Keratinocyte (primary cell): ENCODE measurements at regions not wholly inside any gene's neighbourhood (a gene's known extent, or its start where the extent isn't known, plus 50 kb on each side); places are given as distances from the start of the nearest gene placed in this dataset.
A peak's percentile ranks its signal among the peaks of the same experiment; 100 is the strongest.

Experiments used
- DNase-seq: peaks from one replicate; pipeline ENCODE4 v3.0.0-alpha.2; 2011; ENCODE audit warnings: low read depth, missing footprints, low spot score
- FAIRE-seq: peaks from 2 replicates; lab custom pipeline; 2011; peaks lifted over from hg19 to GRCh38; lab: Jason Lieb, UNC
- H2AFZ ChIP-seq: 2 replicates; pipeline ENCODE4 v1.6.0; 2012; ENCODE audit warnings: low read length, control low read depth, inconsistent platforms; ENCODE audit not compliant: control insufficient read depth
- H3K27ac ChIP-seq: 2 replicates; pipeline ENCODE4 v1.5.1; 2011; ENCODE audit warnings: low read length; ENCODE audit not compliant: control insufficient read depth, insufficient read depth
- H3K27me3 ChIP-seq: 3 replicates; pipeline ENCODE4 v1.6.0; 2011; ENCODE audit warnings: low read length; ENCODE audit not compliant: control insufficient read depth, insufficient read depth; ENCODE audit errors: extremely low read depth
- H3K36me3 ChIP-seq, 2 experiments: 2 replicates in 1 of 2; 3 replicates in 1 of 2; pipeline ENCODE4 v1.5.1; 2011; ENCODE audit warnings: low read length in 2 of 2, mild to moderate bottlenecking in 1 of 2; ENCODE audit not compliant: control insufficient read depth in 2 of 2, insufficient read depth in 2 of 2; ENCODE audit errors: extremely low read depth in 1 of 2
- H3K4me1 ChIP-seq: 3 replicates; pipeline ENCODE4 v1.5.1; 2011; ENCODE audit warnings: low read length; ENCODE audit not compliant: control insufficient read depth, insufficient read depth; ENCODE audit errors: extremely low read depth
- H3K4me2 ChIP-seq: 3 replicates; pipeline ENCODE4 v1.6.0; 2011; ENCODE audit warnings: low read depth, low read length; ENCODE audit not compliant: control insufficient read depth, insufficient read depth; ENCODE audit errors: extremely low read depth
- H3K4me3 ChIP-seq, 3 experiments: fragments of 200-600 bp in 1 of 3; sonication (generic) in 1 of 3; 2 replicates in 2 of 3; 3 replicates in 1 of 3; pipeline ENCODE4 v1.5.1; 2011 to 2016; ENCODE audit warnings: low read length in 3 of 3, mild to moderate bottlenecking in 3 of 3, control low read depth in 2 of 3, inconsistent platforms in 1 of 3, low read depth in 1 of 3, mixed read lengths in 1 of 3, mixed run types in 1 of 3, moderate library complexity in 1 of 3; ENCODE audit not compliant: control insufficient read depth in 2 of 3, insufficient read depth in 2 of 3; ENCODE audit errors: extremely low read depth in 1 of 3
- H3K79me2 ChIP-seq: 2 replicates; pipeline ENCODE4 v1.6.0; 2012; ENCODE audit warnings: low read length; ENCODE audit not compliant: control insufficient read depth, insufficient read depth
- H3K9ac ChIP-seq: 3 replicates; pipeline ENCODE4 v1.6.0; 2011; ENCODE audit warnings: low read length; ENCODE audit not compliant: control insufficient read depth, insufficient read depth; ENCODE audit errors: extremely low read depth
- H3K9me1 ChIP-seq: 3 replicates; pipeline ENCODE4 v1.6.0; 2011; ENCODE audit warnings: low read length; ENCODE audit not compliant: control insufficient read depth, insufficient read depth; ENCODE audit errors: extremely low read depth
- H3K9me3 ChIP-seq: 2 replicates; pipeline ENCODE4 v1.5.1; 2012; ENCODE audit warnings: low read depth, low read length; ENCODE audit not compliant: control insufficient read depth
- H4K20me1 ChIP-seq: 3 replicates; pipeline ENCODE4 v1.6.0; 2011; ENCODE audit warnings: low read length; ENCODE audit not compliant: control insufficient read depth, insufficient read depth; ENCODE audit errors: extremely low read depth
- EZH2 ChIP-seq: IDR thresholded peaks from one replicate; pipeline ENCODE4 v1.6.1; 2012; ENCODE audit warnings: inconsistent platforms, mild to moderate bottlenecking, low read length, moderate library complexity
- dilution Hi-C: fragments of 300-500 bp; cut with MboI; formaldehyde crosslinking; loops from one replicate; pipeline ENCODE4 v1.7.0; 2020; ENCODE audit warnings: low sequenced_read_pairs; ENCODE audit not compliant: extremely low pct_ligation_motif_present
- TF ChIP-seq, protein P1 (sequence below), 3 experiments: IDR thresholded peaks in 1 of 3; conservative IDR thresholded peaks in 1 of 3; optimal IDR thresholded peaks in 1 of 3; 2 replicates in 2 of 3; 3 replicates in 1 of 3; pipeline versions ENCODE3 to v1.5.1; 2011; ENCODE audit warnings: low read length in 3 of 3, mild to moderate bottlenecking in 3 of 3, moderate library complexity in 2 of 3, control low read depth in 1 of 3, inconsistent platforms in 1 of 3; ENCODE audit not compliant: insufficient read depth in 2 of 3; ENCODE audit errors: extremely low read depth in 1 of 3

GRCh38 chr19:13597640-13598039 lies 91.4 kb upstream of the CACNA1A start:
- H3K36me3 ChIP-seq = no peaks in the 10 kb centered on the region
- no peaks in the 10 kb centered on the region for H3K9me3 ChIP-seq
- no peaks in the 10 kb centered on the region for H3K79me2 ChIP-seq
- no peak overlapping the region for H3K9ac ChIP-seq
- H4K20me1 ChIP-seq = no peaks in the 10 kb centered on the region
- H3K27ac ChIP-seq = no peak overlapping the region
- no peaks in the 10 kb centered on the region for H3K27me3 ChIP-seq
- H3K4me3 ChIP-seq = no peak overlapping the region
- TF ChIP-seq EZH2 = no peak
- TF ChIP-seq, protein P1, sequence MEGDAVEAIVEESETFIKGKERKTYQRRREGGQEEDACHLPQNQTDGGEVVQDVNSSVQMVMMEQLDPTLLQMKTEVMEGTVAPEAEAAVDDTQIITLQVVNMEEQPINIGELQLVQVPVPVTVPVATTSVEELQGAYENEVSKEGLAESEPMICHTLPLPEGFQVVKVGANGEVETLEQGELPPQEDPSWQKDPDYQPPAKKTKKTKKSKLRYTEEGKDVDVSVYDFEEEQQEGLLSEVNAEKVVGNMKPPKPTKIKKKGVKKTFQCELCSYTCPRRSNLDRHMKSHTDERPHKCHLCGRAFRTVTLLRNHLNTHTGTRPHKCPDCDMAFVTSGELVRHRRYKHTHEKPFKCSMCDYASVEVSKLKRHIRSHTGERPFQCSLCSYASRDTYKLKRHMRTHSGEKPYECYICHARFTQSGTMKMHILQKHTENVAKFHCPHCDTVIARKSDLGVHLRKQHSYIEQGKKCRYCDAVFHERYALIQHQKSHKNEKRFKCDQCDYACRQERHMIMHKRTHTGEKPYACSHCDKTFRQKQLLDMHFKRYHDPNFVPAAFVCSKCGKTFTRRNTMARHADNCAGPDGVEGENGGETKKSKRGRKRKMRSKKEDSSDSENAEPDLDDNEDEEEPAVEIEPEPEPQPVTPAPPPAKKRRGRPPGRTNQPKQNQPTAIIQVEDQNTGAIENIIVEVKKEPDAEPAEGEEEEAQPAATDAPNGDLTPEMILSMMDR (optimal IDR thresholded peaks at IDR 0.05 in 1 of 3, IDR thresholded peaks at IDR 0.05 in 1 of 3, conservative IDR thresholded peaks at IDR 0.05 in 1 of 3; ENCODE audit: extremely low read depth in 1 of 3, insufficient read depth in 2 of 3, low read length in 3 of 3) = peak; percentile 60 to 82 (median 65)
- H3K4me1 ChIP-seq = no peaks in the 10 kb centered on the region
- H3K9me1 ChIP-seq = no peaks in the 10 kb centered on the region
- no peak overlapping the region for H2AFZ ChIP-seq
- peak; percentile 77 for FAIRE-seq
- dilution Hi-C loops = no loop called here
- H3K4me2 ChIP-seq = no peak overlapping the region
- no peak for DNase-seq

GRCh38 chr19:13588957-13589833 lies 82.9 kb upstream of the CACNA1A start:
- no peaks in the 10 kb centered on the region for H3K27me3 ChIP-seq
- H3K4me3 ChIP-seq = no peak overlapping the region
- H3K79me2 ChIP-seq = no peaks in the 10 kb centered on the region
- H3K4me2 ChIP-seq = no peak overlapping the region
- H3K9me1 ChIP-seq = no peaks in the 10 kb centered on the region
- no peak overlapping the region for H3K27ac ChIP-seq
- H3K4me1 ChIP-seq = no peaks in the 10 kb centered on the region
- no peaks in the 10 kb centered on the region for H3K9me3 ChIP-seq
- no peak overlapping the region for H3K9ac ChIP-seq
- DNase-seq (no peak), FAIRE-seq (peak; percentile 39)
- dilution Hi-C loops = no loop called here
- TF ChIP-seq, protein P1 (optimal IDR thresholded peaks at IDR 0.05 in 1 of 3, IDR thresholded peaks at IDR 0.05 in 1 of 3, conservative IDR thresholded peaks at IDR 0.05 in 1 of 3; ENCODE audit: extremely low read depth in 1 of 3, insufficient read depth in 2 of 3, low read length in 3 of 3) = peak; percentile 81 to 98 (median 95)
- TF ChIP-seq EZH2 = no peak
- H3K36me3 ChIP-seq = no peaks in the 10 kb centered on the region
- peak overlapping the region; percentile 26 for H2AFZ ChIP-seq
- H4K20me1 ChIP-seq = no peaks in the 10 kb centered on the region
